K562 (cell line): ENCODE measurements at regions not wholly inside any gene's neighbourhood (a gene's known extent, or its start where the extent isn't known, plus 50 kb on each side); places are given as distances from the start of the nearest gene placed in this dataset.

Experiments
- ATAC-seq: fragments of 200-7000 bp; cut with Tn5 transposase; 3 replicates; pipeline ENCODE4 v1.9.1; 2020; ENCODE audit warnings: moderate library complexity
- BruUV-seq: library from RNA; stranded (reverse); fragments of 400-500 nt; replicated peaks from 2 replicates; lab custom pipeline; 2021; lab: Mats Ljungman, UMichigan
- CTCF ChIA-PET: fragments of 300-600 bp; formaldehyde crosslinking; extraction: SDS; loops from one replicate; lab custom pipeline; 2021; ENCODE audit warnings: low intra/inter-chr PET ratio; lab: Yijun Ruan, JAX
- POLR2A ChIA-PET: fragments of 300-600, 350-650 bp; sonication (Branson Sonifier 250); formaldehyde crosslinking; extraction: SDS; loops from one replicate; lab custom pipeline; 2021; ENCODE audit warnings: antibody characterized with exemption, inconsistent platforms; lab: Yijun Ruan, JAX
- DNase-seq, 4 experiments: peaks; one replicate each; pipeline versions ENCODE4 v3.0.0 to v3.0.0-alpha.2; 2011 to 2018; ENCODE audit warnings: low spot score in 3 of 4, mixed read lengths in 3 of 4; ENCODE audit errors: extremely low read depth in 1 of 4
- FAIRE-seq: peaks from 2 replicates; lab custom pipeline; 2011; peaks lifted over from hg19 to GRCh38; lab: Jason Lieb, UNC
- H2AFZ ChIP-seq: 2 replicates; pipeline ENCODE4 v1.6.0; 2011; ENCODE audit warnings: low read depth, low read length, control low read depth, inconsistent platforms
- H3K27ac ChIP-seq: fragments of 200-600 bp; 3 replicates; pipeline ENCODE4 v1.8.0; 2011; ENCODE audit warnings: low read depth, mild to moderate bottlenecking, control low read depth, inconsistent platforms, low read length, moderate library complexity, mixed read lengths; ENCODE audit errors: extremely low read depth
- H3K27me3 ChIP-seq, 2 experiments: fragments of 300-600 bp in 1 of 2; 2 replicates in 1 of 2; 3 replicates in 1 of 2; pipeline versions ENCODE4 v1.6.0 to v1.8.0; 2011; ENCODE audit warnings: inconsistent platforms in 2 of 2, low read length in 2 of 2, mild to moderate bottlenecking in 1 of 2, mixed read lengths in 1 of 2, moderate library complexity in 1 of 2; ENCODE audit not compliant: control insufficient read depth in 2 of 2, insufficient read depth in 2 of 2
- H3K36me3 ChIP-seq: fragments of 300-600 bp; 3 replicates; pipeline ENCODE4 v1.8.0; 2011; ENCODE audit warnings: mild to moderate bottlenecking, low read length, inconsistent platforms; ENCODE audit not compliant: control insufficient read depth, insufficient read depth
- H3K4me1 ChIP-seq, 2 experiments: fragments of 200-600 bp in 1 of 2; replicated peaks in 1 of 2; 2 replicates in 1 of 2; 3 replicates in 1 of 2; pipeline versions ENCODE4 v1.5.1 to v1.8.0; 2011; ENCODE audit warnings: inconsistent platforms in 2 of 2, low read length in 2 of 2, mild to moderate bottlenecking in 1 of 2, mixed read lengths in 1 of 2, moderate library complexity in 1 of 2; ENCODE audit not compliant: control insufficient read depth in 2 of 2, insufficient read depth in 2 of 2
- H3K4me2 ChIP-seq: 2 replicates; pipeline ENCODE4 v1.6.1; 2011; ENCODE audit warnings: low read length, control low read depth, inconsistent platforms, mixed read lengths; ENCODE audit not compliant: insufficient read depth
- H3K4me3 ChIP-seq: fragments of 200-600 bp; sonication (generic), shearing (Covaris generic); 2 replicates; pipeline ENCODE4 v1.5.1; 2016; ENCODE audit warnings: control low read depth, inconsistent platforms
- H3K79me2 ChIP-seq: fragments of 200-600 bp; 3 replicates; pipeline ENCODE4 v1.8.0; 2011; ENCODE audit warnings: low read length, inconsistent platforms; ENCODE audit not compliant: control insufficient read depth, insufficient read depth
- H3K9ac ChIP-seq, 2 experiments: 2 replicates each; pipeline versions ENCODE4 v1.6.0 to v1.6.1; 2011; ENCODE audit warnings: low read depth in 2 of 2, low read length in 2 of 2, control low read depth in 1 of 2, inconsistent platforms in 1 of 2, mild to moderate bottlenecking in 1 of 2, mixed read lengths in 1 of 2; ENCODE audit not compliant: insufficient read depth in 1 of 2
- H3K9me1 ChIP-seq: one replicate; pipeline ENCODE4 v1.6.0; 2011; ENCODE audit warnings: inconsistent platforms, mild to moderate bottlenecking, low read length, moderate library complexity; ENCODE audit not compliant: control insufficient read depth, insufficient read depth
- H3K9me3 ChIP-seq: replicated peaks from 2 replicates; pipeline ENCODE4 v1.5.1; 2011; ENCODE audit warnings: low read depth, low read length, inconsistent platforms; ENCODE audit not compliant: control insufficient read depth, insufficient read depth
- H4K20me1 ChIP-seq: replicated peaks from 2 replicates; pipeline ENCODE4 v1.6.1; 2011; ENCODE audit warnings: low read length, inconsistent platforms, mixed read lengths; ENCODE audit not compliant: control insufficient read depth, insufficient read depth
- CGGBP1 ChIP-seq: fragments of 250-450 bp; sonication (Bioruptor Pico); IDR thresholded peaks from 2 replicates; pipeline ENCODE4 v1.9.0; 2021; ENCODE audit warnings: mild to moderate bottlenecking
- DIDO1 ChIP-seq: fragments of 450-650 bp; IDR thresholded peaks from 2 replicates; pipeline ENCODE4 v1.6.1; 2016; ENCODE audit warnings: low read depth, missing biosample characterization, missing genetic modification characterization
- DMBX1 ChIP-seq: fragments of 250-450 bp; sonication (Bioruptor Pico); IDR thresholded peaks from 2 replicates; pipeline ENCODE4 v1.8.0; 2022; ENCODE audit warnings: inconsistent platforms, mild to moderate bottlenecking, moderate library complexity, borderline replicate concordance
- E4F1 ChIP-seq: fragments of 250-450 bp; sonication (Bioruptor Pico); IDR thresholded peaks from 2 replicates; pipeline ENCODE4 v1.5.0; 2021; ENCODE audit warnings: mild to moderate bottlenecking, borderline replicate concordance
- HOXB6 ChIP-seq: fragments of 250-450 bp; sonication (Bioruptor Pico); IDR thresholded peaks from 2 replicates; pipeline ENCODE4 v1.5.1; 2022; ENCODE audit warnings: mild to moderate bottlenecking, borderline replicate concordance
- KDM5B ChIP-seq: fragments of 200-600 bp; sonication (generic); IDR thresholded peaks from 2 replicates; pipeline ENCODE4 v1.6.1; 2012; ENCODE audit warnings: low read depth, mild to moderate bottlenecking, moderate library complexity, low read length, control low read depth, inconsistent platforms; ENCODE audit not compliant: insufficient replicate concordance
- NR1H2 ChIP-seq: sonication (generic); formaldehyde crosslinking; IDR thresholded peaks from 2 replicates; pipeline ENCODE4 v1.4.0; 2020; ENCODE audit warnings: mild to moderate bottlenecking, missing genetic modification reagents
- PHB ChIP-seq: fragments of 250-450 bp; sonication (Bioruptor Pico); IDR thresholded peaks from 2 replicates; pipeline ENCODE4 v1.5.0; 2021
- RBM39 ChIP-seq: fragments of 200-400 bp; formaldehyde crosslinking; optimal IDR thresholded peaks from 2 replicates; pipeline ENCODE3; 2018; ENCODE audit warnings: low read depth, low read length
- SFPQ ChIP-seq: fragments of 200-400 bp; formaldehyde crosslinking; IDR thresholded peaks from 2 replicates; pipeline ENCODE4 v1.6.1; 2017; ENCODE audit warnings: mild to moderate bottlenecking, low read depth, low read length, moderate library complexity
- SLC30A9 ChIP-seq: fragments of 250-450 bp; sonication (Bioruptor Pico); IDR thresholded peaks from 2 replicates; pipeline ENCODE4 v1.8.0; 2022; ENCODE audit warnings: mild to moderate bottlenecking, moderate library complexity
- SMC3 ChIP-seq: conservative IDR thresholded peaks from 2 replicates; pipeline ENCODE4 v1.6.1; 2011; ENCODE audit warnings: low read depth, low read length, improper control_type of control experiment; ENCODE audit not compliant: insufficient read depth
- ZFPM2 ChIP-seq: fragments of 250-450 bp; sonication (Bioruptor Pico); IDR thresholded peaks from 2 replicates; pipeline ENCODE4 v1.5.1; 2022; ENCODE audit warnings: mild to moderate bottlenecking
- ZNF133 ChIP-seq: fragments of 250-450 bp; sonication (Bioruptor Pico); IDR thresholded peaks from 2 replicates; pipeline ENCODE4 v1.4.0; 2020; ENCODE audit warnings: mild to moderate bottlenecking
- ZNF175 ChIP-seq: fragments of 200-800 bp; sonication (Bioruptor generic); IDR thresholded peaks from 2 replicates; pipeline ENCODE4 v1.6.1; 2016; ENCODE audit warnings: low read depth, mild to moderate bottlenecking, missing genetic modification characterization, missing compliant biosample characterization
- ZNF282 ChIP-seq: sonication (generic); formaldehyde crosslinking; IDR thresholded peaks from 2 replicates; pipeline ENCODE4 v1.8.1; 2023; ENCODE audit warnings: missing genetic modification reagents
- ZNF431 ChIP-seq: sonication (generic); formaldehyde crosslinking; IDR thresholded peaks from 2 replicates; pipeline ENCODE4 v1.8.0; 2022; ENCODE audit warnings: mild to moderate bottlenecking, missing genetic modification reagents
- WGBS: fragments of 100-300 bp; shearing (Covaris generic); methylation state at CpG from one replicate; pipeline ENCODE4 v1.1.6; 2016; ENCODE audit warnings: low coverage, mixed read lengths; ENCODE audit not compliant: insufficient coverage; ENCODE audit errors: missing lambda C conversion rate; 5-methylcytosine and 5-hydroxymethylcytosine counted together
- in situ Hi-C: fragments of 300-500 bp; cut with MboI; formaldehyde crosslinking; loops from 4 replicates; pipeline ENCODE4 v1.15.0; 2018; ENCODE audit warnings: inconsistent platforms, mixed read lengths
- intact Hi-C: fragments of 100-400 bp; cut with micrococcal nuclease; formaldehyde crosslinking; loops from 2 replicates; pipeline ENCODE4 v1.14.2; 2022

GRCh38 chr3:43862992-43863805 lies 172.5 kb downstream of the ABHD5 start:
- H3K9me3 ChIP-seq, result no peaks in the 10 kb centered on the region
- in situ Hi-C loops (no loop called here), intact Hi-C loops (no loop called here)
- H2AFZ ChIP-seq, result no peak overlapping the region
- no peaks in the 10 kb centered on the region for H3K36me3 ChIP-seq
- no peak overlapping the region for H3K4me3 ChIP-seq
- DNase-seq (no peak), FAIRE-seq (no peak), ATAC-seq (no peak)
- ChIA-PET CTCF (no interaction called here), POLR2A (interaction anchor here (0.8 kb wide), 1 partner anchor 11 kb away, joined by 3 read pairs; no protein-coding TSS in a partner anchor)
- no peaks in the 10 kb centered on the region for H3K79me2 ChIP-seq
- no peak overlapping the region for H3K9ac ChIP-seq
- no peak overlapping the region for H3K27ac ChIP-seq
- no peak overlapping the region for H3K4me2 ChIP-seq
- 0 out of 5 replicates have a peak, but pooled peaks cover 0 to 2% of the 10 kb centered on the region in 2 experiments for H3K4me1 ChIP-seq
- 2% methylated on average over 8 of the region's 8 CpGs for WGBS
- no peaks in the 10 kb centered on the region for H3K9me1 ChIP-seq
- H4K20me1 ChIP-seq, result no peaks in the 10 kb centered on the region
- TF ChIP-seq ZFPM2 (no peak), SMC3 (no peak), E4F1 (CRISPR knock-in tag) (no peak), SFPQ (no peak), ZNF431 (CRISPR knock-in tag) (no peak), DMBX1 (CRISPR knock-in tag) (no peak), KDM5B (no peak), ZNF175 (no peak), SLC30A9 (CRISPR knock-in tag) (no peak), CGGBP1 (CRISPR knock-in tag) (no peak), NR1H2 (no peak), DIDO1 (no peak), ZNF133 (CRISPR knock-in tag) (no peak), HOXB6 (CRISPR knock-in tag) (no peak), RBM39 (no peak), ZNF282 (CRISPR knock-in tag) (no peak), PHB (CRISPR knock-in tag) (no peak)
- H3K27me3 ChIP-seq, result peaks cover 7 to 72% of the 10 kb centered on the region in 2 experiments; a peak in 3 of 5 replicates
- no TSS peak for BruUV-seq
